Posterior vena cava (tissue), 2 donors: ENCODE measurements at regions not wholly inside any gene's neighbourhood (a gene's known extent, or its start where the extent isn't known, plus 50 kb on each side); places are given as distances from the start of the nearest gene placed in this dataset.
"Not testable (repeated sequence)": the region's sequence is repeated elsewhere in the genome, so short reads cannot be mapped to it uniquely, and the experiment has no call there.

Experiments used
- DNase-seq: peaks from one replicate; pipeline ENCODE4 v3.0.0-alpha.2; 2020; ENCODE audit warnings: low spot score
- intact Hi-C, 2 donors: fragments of 100-400 bp; cut with DNase I; formaldehyde crosslinking; loops; one replicate each; pipeline versions ENCODE4 v1.14.1 to v1.14.2; 2022 to 2023
- donor health status: DM: yes; HTN: yes; CAD: no.
- donor health status: DM: yes; HTN: yes; CAD: no.

DNA sequence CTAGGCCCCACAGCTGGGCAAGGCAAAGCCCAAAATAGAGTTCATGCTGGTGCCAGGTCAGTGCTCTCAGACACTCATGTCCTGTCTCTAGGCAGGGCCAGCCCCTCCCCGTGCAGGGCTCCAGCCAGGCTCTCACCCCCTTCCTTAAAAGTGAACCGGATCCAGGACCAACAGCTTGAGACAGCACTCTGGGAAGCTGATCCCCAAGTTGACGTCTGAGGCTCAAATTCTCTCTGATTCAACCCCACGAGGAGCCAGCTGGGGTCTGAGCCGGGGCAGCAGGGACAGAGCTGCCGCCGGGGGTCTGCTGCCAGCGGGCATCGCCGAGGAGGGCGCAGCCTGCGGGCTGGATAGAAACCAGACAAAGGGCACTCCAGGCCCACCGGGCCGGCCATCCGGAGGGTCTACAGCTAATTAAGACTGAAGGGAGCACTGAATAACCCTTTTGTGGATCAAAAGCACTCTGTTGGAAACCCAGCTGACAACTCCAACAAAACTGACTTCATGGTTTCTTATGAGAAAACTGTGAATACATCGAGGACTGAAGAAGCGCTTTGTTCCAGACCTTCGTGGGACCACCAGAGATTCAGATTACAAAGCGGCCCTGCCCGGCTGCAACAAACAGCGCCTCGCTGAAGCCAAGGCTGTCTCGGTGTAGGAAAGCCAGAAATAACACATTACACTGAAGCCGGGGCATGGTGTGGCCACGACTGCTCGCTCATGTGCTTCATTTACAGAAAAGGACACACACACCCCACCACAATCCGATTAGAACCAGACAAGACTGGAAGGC is 95.8 kb downstream of the PSMG1 start:
- intact Hi-C loops: no loop called here
- no peak for DNase-seq

DNA sequence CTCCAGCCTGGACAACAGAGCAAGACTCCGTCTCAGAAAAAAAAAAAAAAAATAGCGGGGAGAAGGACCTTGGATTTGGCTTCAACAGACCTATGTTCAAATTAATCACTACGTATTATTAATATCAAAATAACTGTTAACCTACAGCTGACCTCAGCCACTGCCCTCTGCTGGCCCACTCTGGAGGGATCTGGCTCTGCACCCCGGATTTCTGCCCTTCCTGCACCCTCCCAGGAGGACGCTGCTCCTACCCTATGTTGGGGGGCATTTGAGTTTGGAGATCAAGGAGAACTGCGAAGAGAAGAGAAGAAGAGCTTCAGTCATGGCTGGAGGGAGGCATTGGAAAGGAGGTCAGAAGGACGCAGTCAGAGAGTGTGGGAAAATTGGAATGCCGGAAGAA is 96.7 kb downstream of the PSMG1 start:
- DNase-seq: no peak
- intact Hi-C loops: no loop called here

DNA sequence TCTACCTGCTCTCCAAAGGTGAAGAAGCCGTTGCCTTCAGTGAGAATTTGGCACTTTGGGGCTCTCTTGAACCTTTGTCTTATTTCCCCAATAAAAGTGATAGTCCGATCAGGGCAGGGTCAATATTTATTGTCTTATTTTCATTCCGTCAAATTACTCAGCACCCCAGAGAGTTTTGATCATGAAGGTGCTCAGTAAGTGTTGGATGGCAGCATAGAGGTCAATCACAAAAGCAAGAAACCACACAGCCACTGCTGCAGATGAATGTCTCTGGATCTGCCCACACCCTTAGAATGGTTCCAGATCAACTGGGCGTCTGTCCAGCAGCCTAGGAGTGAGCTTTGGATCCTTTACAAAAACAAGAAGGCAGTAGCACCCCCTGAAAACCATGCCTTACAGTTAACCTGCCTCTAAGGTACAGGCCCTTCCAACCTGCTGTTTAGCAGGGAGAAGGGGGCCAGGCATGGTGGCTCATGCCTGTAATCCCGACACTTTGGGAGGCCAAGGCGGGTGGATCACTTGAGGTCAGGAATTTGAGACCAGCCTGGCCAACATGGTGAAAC is 97.3 kb downstream of the PSMG1 start:
- no peak for DNase-seq
- intact Hi-C loops: no loop called here

- intact Hi-C loops: no loop called here
- DNase-seq: no peak
Measured at GRCh38 chr21:39084979-39085729, 98.1 kb downstream of the PSMG1 start.

- intact Hi-C loops: no loop called here
Measured at GRCh38 chr21:39084073-39084472, 99.2 kb downstream of the PSMG1 start.

DNA sequence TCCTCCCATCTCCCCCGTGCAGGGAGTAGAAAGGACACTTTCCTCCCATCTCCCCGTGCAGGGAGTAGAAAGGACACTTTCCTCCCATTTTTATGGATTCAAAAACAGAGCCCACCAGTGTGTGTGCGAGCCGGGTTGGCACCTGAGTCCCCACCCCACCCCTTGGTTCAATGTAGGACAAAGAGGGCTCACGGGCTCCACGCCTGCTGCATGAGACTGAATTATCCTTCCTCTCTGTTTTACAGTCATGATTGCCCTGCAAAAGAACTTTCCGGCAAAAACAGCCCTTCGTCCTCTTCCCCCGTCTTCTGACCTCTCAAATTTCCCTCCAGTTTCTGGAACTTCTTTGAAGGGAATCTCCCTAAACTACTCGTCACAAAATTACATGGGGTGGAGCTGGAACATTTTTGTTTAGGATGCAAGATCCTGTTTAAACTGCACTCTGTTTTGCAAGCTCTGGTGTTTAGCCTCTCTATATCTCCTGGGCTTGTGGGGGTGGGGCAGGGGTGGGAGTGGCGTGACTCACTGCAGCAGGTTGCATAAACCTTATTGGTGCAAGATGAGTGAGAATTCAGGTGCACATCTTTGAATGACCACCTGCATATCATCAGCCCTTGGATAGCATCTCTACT is 99.8 kb downstream of the PSMG1 start:
- intact Hi-C loops: no loop called here
- DNase-seq: no peak

More at GRCh38 chr21:39084073-39084472, 99.2 kb downstream of the PSMG1 start:
- DNase-seq: no peak

DNA sequence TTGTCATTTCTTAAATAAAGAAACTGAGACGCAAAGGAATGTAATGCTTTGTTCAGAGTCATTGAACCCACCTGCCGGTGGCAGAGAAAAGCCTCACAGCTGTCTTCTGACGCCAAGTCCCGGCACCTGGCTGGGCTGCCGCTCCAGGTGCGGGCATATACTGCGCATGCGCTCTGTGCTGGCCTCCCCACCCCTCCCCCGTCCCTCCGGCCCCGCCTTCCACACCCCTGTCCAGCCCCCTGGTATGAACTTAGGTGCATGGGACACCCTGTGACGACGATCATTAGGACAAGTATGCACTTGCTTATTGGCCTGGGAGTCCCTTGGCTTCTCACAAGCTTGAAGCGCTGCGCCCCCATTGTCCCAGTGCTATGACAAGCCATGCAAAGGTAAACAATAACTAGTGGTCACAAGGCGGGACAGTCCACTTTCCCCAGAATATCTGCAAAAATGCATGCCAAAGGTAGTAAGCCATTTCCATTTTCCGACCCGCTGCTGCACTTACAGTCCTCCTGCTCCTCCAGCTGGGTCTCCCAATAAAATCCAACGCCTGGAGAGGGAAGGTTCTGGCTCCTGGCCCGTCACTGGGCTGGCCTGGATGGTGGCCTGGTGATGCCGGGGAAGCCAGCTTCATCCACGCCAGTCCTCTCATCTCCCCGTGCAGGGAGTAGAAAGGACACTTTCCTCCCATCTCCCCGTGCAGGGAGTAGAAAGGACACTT is 100.4 kb downstream of the PSMG1 start:
- intact Hi-C loops: no loop called here
- DNase-seq: no peak

GRCh38 chr21:39080366-39080765 is 102.9 kb downstream of the PSMG1 start:
- no peak for DNase-seq
- intact Hi-C loops: no loop called here

- intact Hi-C loops: no loop called here
- peak; percentile 94 for DNase-seq
Measured at GRCh38 chr21:39079617-39080016, 103.6 kb downstream of the PSMG1 start.

- DNase-seq: no peak
- intact Hi-C loops: no loop called here
Measured at GRCh38 chr21:39078322-39079065, 104.8 kb downstream of the PSMG1 start.

DNA sequence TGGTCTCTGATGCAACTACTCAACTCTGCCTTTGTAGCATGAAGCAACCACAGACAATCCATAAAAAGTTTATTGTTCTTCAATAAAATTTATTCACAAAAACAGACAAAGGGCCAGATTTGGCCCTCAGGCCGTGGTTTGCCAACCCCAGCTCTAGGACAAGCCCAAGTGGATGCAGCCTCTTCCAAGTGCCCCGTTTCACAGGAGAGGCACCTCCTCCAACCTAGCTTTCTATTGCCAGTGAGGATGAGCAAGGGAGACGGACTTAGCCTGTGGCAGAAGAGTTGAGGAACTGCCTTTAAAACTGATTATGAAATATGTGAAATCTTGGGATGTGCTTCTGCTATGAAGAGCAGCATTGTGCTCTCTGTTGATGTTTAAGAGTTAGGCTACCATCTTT is 105.4 kb downstream of the PSMG1 start:
- intact Hi-C loops: no loop called here
- no peak for DNase-seq

- intact Hi-C loops: no loop called here
- no peak for DNase-seq
Measured at GRCh38 chr21:39074508-39074907, 108.7 kb downstream of the PSMG1 start.

- peak; percentile 90 for DNase-seq
- intact Hi-C loops: no loop called here
Measured at GRCh38 chr21:39073717-39074116, 109.5 kb downstream of the PSMG1 start.

GRCh38 chr21:39073063-39073462 is 110.2 kb downstream of the PSMG1 start:
- intact Hi-C loops: no loop called here
- DNase-seq: no peak

- intact Hi-C loops: no loop called here
- no peak for DNase-seq
Measured at GRCh38 chr21:39072468-39072867, 110.8 kb downstream of the PSMG1 start.

GRCh38 chr21:39071623-39072214 is 111.5 kb downstream of the PSMG1 start:
- DNase-seq: no peak
- intact Hi-C loops: no loop called here

DNA sequence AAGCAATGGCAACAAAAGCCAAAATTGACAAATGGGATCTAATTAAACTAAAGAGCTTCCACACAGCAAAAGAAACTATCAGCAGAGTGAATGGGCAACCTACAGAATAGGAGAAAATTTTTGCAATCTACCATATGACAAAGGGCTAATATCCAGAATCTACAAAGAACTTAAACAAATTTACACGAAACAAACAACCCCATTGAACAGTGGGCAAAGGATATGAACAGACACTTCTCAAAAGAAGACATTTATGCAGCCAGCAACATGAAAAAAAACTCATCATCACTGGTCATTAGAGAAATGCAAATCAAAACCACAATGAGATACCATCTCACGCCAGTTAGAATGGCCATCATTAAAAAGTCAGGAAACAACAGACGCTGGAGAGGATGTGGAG is 113.4 kb downstream of the PSMG1 start:
- DNase-seq, intact Hi-C loops: not testable (repeated sequence)
